ENCODE measurements at regions not wholly inside any gene's neighbourhood (a gene's known extent, or its start where the extent isn't known, plus 50 kb on each side); places are given as distances from the start of the nearest gene placed in this dataset.
"Not testable (repeated sequence)": the region's sequence is repeated elsewhere in the genome, so short reads cannot be mapped to it uniquely, and the experiment has no call there.

- not testable (repeated sequence) for DNase-seq (ENCODE audit: low spot score)
These were observed 118.3 kb downstream of the LRRC37A3 start for GRCh38 chr17:64800987-64801386.

DNA sequence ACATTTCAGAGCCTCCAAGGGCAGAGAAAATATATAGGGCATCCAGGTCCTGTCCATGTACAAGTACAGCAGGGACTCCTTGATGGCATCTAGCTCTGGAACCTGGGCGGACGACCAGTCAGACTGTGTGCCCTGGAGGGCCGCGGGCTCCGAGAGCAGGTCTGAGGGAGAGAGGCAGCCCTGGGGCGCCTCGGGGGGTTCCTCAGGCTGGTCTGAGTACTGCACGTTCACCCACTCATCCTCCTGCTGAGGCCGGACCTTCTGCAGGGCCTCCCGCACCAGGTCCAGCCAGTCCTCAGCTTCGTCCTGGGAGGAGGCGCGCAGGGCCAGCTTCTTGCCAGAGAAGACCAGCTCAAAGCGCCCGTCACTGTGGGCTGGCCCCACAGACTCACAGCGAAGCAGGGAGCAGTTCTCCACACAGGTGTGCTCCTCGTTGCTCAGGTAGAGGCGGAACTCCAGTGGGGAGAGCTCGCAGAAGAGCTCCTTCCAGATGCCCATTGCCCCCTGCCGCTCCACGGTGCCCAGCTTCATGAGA, 118.8 kb downstream of the LRRC37A3 start:
- DNase-seq (ENCODE audit: low spot score) = not testable (repeated sequence)

DNA sequence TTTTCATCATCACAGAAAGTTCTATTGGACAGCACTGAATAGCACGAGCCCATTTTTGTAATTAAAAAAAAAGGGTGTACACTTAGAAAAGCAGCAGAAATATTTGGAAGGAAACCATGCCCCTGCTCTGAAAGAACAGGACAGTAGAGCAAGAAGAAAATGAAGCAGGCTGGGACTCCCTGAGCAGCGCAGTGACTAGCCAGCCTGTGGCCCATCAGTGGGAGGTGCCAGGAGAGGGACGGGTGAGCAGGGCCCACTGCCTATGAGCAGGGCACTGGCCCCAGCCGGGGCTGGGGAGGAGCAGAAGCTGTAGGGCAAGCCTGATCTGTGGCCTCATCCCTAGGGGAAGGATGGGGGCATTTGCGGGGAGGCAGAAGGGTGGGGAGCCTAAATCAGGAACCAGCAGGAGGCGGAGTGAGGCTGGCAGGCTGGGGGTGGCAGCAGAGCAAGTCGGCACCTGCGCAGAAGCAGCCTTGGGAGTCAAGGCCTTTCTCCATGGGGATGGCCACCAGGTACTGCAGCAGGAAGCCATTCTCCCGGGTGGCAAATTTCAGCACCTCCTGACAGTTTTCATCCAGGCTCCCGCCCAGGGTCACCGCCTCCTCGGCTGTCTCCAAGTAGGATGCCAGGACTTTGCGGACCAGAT, 119.6 kb downstream of the LRRC37A3 start:
- DNase-seq (ENCODE audit: low spot score) = not testable (repeated sequence)

- not testable (repeated sequence) for DNase-seq (ENCODE audit: low spot score)
These were observed 120.3 kb downstream of the LRRC37A3 start for GRCh38 chr17:64798961-64799360.

- not testable (repeated sequence) for DNase-seq (ENCODE audit: low spot score)
These were observed 120.8 kb downstream of the LRRC37A3 start for GRCh38 chr17:64798489-64798790.

DNA sequence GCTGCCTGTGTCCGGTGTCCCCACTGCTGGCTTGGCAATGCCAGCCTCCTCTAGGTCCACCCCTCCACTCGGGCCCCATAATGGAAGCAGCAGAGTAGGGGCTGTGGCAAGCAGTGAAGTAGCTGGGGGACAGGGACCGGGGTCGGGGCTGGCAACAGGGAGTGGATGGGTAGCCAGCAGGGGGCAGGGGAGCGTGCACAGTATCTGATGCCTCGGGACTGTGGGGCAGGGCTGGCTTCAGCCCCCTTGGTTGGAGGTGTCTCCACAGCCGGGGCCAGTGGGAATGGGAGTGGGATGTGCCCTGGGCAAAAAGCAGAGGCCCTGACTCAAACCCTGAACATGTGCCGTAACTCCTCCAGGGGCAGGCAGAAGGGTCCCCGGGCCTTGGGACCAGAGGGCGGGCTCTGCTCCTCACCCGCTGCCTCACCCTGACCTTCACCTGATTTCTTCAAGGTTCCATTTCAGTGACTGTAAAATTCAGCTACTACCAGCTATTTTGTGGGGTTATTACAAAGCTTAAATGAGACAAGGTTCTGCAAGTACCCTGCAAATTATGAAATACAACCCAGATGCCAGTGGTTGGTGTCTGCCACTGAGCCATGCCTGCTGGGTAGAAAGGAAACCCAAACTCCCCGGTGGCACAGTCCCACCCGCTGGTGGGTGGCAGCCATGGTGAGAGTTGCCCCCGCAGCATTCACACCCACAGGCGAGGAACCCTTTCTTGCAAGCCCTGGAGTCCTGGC, 121.4 kb downstream of the LRRC37A3 start:
- not testable (repeated sequence) for DNase-seq (ENCODE audit: low spot score)

DNA sequence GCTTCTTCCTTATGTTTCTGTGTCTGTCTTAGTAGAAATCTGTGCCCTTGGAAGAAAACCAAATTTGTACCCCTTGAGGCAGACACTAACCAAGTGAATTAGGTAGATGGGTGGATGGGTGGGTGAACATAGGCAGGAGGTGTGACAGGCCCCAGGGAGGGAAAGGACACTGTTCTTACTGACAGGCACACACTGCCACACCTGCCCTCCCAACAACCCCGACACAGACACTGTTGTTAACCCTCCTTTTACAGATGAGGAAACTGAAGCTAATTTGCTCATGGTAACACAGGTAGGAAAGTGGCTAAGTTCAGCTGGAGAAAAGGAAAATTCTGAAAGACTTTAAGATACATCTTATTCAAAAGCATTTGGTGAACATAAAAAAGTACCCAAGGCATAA, 123.9 kb downstream of the LRRC37A3 start:
- not testable (repeated sequence) for DNase-seq (ENCODE audit: low spot score)

GRCh38 chr17:64794548-64795274, 124.6 kb downstream of the LRRC37A3 start:
- not testable (repeated sequence) for DNase-seq (ENCODE audit: low spot score)

GRCh38 chr17:64794113-64794512, 125.2 kb downstream of the LRRC37A3 start:
- not testable (repeated sequence) for DNase-seq (ENCODE audit: low spot score)

DNA sequence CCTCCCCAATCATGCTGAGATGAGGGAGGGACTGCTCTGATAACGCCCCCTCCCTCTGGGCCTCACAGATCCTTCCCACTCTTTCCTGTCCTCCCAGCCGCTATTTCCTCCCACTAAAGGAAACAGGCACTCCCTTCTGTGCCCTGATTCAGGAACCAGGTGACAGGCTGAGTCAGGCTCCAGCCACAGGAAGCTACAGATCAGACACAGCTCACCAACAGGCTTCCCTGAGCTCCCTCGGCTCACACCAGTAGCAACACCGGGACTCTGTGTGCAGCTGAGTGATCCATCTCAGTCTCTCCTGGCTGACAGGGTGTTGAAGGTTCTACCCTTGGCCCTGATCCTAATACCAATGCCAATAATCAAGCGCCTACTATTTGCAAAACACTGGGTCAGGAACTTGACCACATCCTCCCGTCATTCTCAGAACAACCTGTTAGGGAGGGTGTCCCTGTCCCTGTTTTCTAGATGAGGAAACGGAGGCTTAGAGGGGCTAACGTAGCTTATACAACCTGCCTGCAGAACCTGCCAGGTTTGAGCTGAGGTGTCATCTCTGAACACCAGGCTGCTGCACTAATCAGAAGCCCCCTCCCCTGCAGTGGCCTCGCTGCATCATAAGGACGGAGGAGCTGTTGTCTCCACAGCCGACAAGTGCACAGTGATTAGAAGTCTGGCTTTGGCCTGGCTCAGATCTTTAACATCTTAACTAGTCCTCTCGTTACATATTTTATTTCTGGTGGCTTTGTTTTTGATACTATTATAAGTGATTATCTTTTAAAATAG, 126.3 kb downstream of the LRRC37A3 start:
- DNase-seq (ENCODE audit: low spot score) = peak; percentile 25

- not testable (repeated sequence) for DNase-seq (ENCODE audit: low spot score)
These were observed 127.0 kb downstream of the LRRC37A3 start for GRCh38 chr17:64792276-64792675.

DNA sequence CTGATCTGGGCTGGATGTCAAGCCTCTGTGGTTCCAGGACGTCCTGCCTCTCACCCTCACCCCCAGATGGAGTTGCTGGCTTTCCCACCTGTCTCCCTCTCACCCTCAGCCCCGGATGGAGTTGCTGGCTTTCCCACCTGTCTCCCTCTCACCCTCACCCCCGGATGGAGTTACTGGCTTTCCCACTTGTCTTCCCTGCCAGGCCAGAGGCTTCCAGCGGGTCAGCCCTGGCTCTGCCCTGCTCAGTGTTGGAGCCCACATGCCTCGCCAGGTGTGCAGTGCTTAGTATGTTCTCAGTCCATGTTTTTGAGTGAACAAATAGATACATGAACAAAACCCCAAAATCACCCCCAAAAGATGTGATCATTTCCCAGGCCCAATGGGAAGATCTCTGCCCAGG, 127.6 kb downstream of the LRRC37A3 start:
- DNase-seq (ENCODE audit: low spot score) = not testable (repeated sequence)

DNA sequence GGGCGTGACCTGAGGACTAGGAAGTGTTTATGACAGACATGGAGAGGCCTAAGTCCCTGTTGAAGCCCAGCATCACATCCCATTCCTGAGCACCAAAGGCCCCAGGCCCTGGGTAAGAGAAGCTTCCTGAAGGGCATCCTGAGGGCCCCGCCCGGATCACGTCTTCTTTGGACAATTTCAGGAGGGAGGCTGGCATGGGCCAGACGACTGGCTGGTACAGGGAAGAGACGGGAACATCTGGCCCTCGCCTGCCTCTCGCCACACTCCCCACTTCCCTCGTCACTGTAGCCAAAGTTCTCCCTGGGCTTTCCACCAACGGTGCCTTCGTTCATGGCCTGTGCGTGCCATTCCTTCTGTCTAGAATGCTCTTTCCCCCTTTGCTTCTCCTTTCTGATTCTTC, 128.1 kb downstream of the LRRC37A3 start:
- not testable (repeated sequence) for DNase-seq (ENCODE audit: low spot score)

- not testable (repeated sequence) for DNase-seq (ENCODE audit: low spot score)
These were observed 128.6 kb upstream of the SMURF2 start for GRCh38 chr17:64790690-64791089.

DNA sequence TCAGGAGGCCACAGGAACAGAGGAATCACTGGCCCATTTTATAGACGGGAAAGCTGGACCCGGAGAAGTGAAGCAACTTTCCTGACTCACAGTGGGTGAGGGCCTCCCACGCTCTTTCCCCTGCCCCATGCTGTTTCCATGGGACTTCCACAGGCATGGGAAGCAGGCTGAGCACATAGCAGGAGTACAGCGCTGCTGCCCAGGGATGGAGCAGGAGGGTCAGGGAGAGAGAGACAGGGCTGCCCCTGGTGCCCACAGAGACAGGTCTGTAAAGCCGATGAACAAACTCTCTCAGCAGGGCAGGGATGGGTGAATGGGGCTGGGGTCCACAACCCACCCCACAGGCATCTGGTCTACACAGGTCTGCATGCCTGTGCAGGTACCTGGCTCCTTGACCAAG, 128.1 kb upstream of the SMURF2 start:
- DNase-seq (ENCODE audit: low spot score) = not testable (repeated sequence)

DNA sequence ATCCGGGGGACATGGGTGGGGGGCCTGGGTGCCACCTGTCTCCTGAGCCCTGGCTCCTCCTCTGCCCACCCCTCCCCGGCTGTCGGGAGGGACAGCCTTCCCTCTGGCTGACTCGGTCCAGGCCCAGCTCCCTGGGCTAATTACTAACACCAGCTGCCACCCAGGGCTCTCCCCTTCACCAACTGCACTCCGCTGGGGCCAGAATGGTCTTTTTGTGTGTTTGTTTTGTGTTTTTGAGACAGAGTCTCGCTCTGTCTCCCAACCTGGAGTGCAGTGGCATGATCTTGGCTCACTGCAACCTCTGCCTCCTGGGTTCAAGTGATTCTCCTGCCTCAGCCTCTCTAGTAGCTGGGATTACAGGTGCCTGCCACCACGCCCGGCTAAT, 126.9 kb upstream of the SMURF2 start:
- DNase-seq (ENCODE audit: low spot score) = not testable (repeated sequence)

DNA sequence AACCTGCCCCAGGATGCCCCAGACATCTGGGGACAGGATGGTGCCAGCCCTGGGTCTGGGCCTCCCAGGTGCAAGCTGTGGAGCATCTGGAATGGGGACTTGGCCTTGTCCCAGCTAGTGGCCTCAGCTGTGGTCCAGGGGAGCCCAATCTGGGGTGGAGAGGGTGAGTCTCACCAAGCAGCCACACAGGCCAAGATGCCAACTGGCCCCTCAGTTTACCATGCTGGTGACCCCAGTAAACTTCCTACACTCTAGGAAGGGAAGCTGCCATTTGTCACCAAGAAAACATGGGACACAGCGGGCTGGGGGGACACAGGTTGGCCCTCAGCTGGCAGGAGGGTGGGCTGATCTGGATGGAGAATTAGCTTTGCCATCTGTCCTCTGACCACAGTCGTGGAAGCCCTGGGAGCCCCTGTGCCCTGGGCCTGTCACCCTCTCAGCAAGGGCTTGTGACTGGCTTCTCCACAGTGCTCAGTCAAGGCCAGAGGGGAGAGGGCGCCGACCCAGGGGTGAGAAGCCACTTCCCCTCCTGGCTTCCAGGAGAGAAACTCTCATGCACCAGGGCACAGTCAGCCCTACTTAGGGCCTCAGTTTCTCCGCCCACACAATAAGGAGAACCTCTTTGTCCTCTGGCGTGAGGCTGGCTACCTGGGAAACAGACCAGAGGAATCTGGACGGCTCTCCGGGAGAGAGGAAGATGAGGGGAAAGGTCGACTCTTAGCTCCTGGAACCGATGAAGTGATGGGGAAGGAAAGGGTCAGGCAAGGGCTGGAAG, 126.4 kb upstream of the SMURF2 start:
- DNase-seq (ENCODE audit: low spot score) = no peak

- DNase-seq (ENCODE audit: low spot score) = no peak
These were observed 125.8 kb upstream of the SMURF2 start for GRCh38 chr17:64787921-64788271.

DNA sequence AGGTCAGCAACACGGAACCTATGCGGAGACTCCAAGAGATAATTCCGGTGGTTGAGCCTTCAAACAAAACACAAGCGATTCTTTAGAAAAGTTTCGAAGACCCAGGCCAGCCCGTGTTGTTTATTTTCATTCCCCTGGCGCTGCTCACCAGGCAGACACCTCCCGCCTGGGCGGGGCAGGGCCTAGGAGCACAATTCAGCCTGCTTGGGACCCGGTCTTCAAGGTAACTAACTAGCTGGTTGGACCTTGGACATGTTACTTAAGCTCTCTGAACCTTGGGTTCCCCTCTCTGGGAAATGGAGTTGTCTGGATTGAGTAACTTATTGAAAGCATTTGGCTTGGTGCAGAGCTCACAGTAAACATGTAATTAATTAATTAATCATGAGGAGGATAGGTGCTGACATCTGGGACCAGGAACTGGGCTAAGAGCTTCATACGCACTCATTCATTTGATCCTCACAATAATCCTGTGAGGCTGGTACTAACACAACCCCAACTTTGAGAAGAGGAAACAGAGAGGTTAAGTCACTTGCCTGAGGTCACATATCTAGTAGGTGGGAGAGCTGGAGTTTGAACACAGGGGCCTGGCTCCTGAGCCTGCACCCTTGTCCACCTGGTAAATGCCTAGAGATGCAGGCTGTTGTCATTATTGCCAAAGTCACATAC, 125.3 kb upstream of the SMURF2 start:
- DNase-seq (ENCODE audit: low spot score) = no peak

DNA sequence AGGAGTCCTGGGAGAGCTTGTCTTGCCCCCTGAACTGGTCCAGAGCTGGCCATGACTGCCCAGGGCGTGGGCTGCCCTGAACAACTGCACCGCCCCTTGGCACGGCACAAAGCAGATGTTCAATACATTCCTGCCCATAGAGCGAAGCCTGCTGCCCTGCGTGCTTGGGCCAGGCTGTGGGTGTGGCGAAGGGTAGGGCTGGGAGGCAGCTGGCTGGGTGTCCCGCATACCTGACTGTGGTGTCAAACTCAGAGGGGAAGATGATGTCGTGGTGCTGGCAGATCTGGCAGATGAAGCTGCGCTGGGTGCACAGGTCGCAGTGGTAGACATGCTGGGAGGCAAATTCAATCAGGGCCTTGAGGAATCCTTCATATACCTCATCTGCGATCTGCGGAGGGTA, 124.2 kb upstream of the SMURF2 start:
- no peak for DNase-seq (ENCODE audit: low spot score)

GRCh38 chr17:64785011-64785421, 122.9 kb upstream of the SMURF2 start:
- DNase-seq (ENCODE audit: low spot score) = no peak

All from CD4-positive, alpha-beta T cell treated with Interleukin-6 at 100 ng/mL for 8 hours (primary cell).